ENCODE measurements at regions not wholly inside any gene's neighbourhood (a gene's known extent, or its start where the extent isn't known, plus 50 kb on each side); places are given as distances from the start of the nearest gene placed in this dataset.

- no peak for DNase-seq (ENCODE audit: low read depth in 2 of 2)
Observed at GRCh38 chr4:38311495-38312126, 351.4 kb downstream of the PTTG2 start.

DNA sequence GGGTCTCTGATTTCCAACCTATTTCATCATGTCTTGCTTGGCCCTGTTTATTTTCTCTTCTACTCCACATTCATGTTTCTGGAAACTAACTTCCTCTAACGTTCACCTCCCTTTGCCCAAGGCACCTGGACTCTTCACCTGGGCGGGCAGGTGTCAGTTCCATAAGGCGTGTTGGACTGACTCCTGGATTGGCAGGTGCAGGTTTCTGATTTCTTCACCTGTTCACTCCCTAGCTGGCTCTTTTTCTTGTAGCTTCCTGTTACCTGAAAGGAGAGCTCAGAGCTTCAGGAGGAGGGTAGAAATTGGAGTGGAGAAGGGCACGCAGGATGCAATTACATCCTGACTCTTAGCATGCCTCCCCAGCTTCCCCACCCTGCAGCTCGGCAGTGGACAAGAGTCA, 350.8 kb upstream of the KLF3 start:
- DNase-seq (ENCODE audit: low read depth in 2 of 2): no peak

DNA sequence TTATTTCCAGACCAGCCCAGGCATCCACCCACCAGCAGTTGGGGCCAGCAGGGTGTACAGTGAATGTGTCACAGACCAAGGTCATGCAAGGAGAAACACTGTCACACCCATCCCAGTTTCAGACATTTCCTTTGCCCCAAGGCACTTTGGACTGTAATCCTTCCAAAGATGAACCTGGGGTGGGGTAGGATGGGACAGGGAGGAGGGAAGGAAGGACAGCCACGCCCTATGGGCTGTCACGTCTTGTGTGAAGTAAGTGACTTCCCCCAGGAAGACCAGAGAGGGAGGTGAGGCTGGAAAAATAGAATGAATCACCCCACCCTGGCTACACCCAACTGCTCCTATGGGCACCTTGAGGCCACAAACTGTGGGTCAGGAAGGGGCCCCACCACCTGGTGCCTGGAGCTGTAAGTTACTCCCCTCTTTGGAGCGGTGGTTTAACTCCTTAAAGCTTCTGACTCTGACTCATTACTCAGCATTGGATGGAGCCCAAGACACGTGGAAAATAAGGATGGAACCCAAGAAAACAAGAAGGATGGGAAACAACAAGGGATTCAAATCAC, 349.9 kb upstream of the KLF3 start:
- DNase-seq (ENCODE audit: low read depth in 2 of 2): no peak

DNA sequence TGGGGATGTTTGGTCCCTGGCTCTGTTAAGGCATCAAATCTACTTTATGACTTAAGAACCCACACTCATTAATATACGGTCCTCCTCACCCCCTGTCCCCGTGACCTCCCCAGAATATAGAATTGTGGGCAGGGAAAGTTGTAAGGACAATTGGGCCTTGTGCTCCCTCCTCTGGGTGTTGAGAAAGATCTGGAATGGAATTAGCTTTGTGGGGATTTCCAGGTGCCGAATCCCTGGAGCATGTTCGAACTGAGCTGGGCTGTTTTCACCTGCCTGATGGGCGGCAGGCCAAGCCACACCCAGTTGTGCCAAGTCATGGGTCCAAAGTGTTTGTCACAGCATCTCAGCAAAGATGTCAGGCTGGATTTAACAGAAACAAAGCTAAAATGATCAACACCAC, 349.3 kb upstream of the KLF3 start:
- DNase-seq (ENCODE audit: low read depth in 2 of 2): no peak

DNA sequence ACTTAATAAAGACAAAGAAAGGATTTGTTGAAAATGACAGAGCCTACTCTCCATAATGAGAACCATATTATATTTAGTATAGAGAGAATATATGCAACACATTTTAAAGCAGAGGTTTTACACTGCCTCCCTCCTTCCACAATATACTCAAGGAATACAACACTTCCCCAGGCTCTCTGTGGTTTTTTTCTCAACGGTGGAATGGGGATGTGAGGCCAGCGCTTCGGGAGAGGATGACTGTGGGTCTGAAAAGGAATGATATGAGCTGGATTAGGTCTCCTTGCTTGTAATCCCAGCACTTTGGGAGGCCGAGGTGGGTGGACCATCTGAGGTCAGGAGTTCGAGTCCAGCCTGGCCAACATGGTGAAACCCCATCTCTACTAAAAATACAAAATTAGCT, 348.7 kb upstream of the KLF3 start:
- DNase-seq (ENCODE audit: low read depth in 2 of 2): no peak

GRCh38 chr4:38316045-38316444, 348.0 kb upstream of the KLF3 start:
- DNase-seq (ENCODE audit: low read depth in 2 of 2): no peak

DNA sequence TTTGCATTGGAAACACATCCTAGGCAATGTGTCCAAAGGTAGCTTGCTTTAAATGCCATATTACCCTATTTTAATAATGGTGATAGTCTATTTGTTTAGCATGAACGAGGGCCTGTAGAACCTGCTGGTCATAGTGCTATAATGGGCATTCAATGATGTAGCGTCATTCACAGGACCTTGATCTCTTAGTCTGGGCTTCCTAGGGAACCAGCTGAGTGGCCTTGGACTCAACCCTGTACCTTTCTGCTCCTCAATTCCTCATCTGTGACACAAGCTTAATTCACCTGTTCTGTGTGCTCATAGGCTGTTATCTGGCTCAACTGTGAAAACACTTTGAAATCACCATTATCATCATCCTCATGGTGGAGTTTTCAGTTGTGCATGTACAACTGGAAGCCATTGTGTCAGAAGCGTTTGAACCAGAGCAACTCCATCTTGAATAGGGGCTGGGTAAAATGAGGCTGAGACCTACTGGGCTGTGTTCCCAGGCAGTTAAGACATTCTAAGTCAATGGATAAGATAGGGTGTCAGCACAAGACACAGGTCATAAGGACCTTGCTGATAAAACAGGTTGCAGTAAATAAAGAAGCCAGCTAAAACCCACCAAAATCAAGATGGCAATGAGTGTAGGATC, 346.8 kb upstream of the KLF3 start:
- DNase-seq (ENCODE audit: low read depth in 2 of 2): no peak

- peak in 1 of 2 donors; percentile 26 for DNase-seq (ENCODE audit: low read depth in 2 of 2)
Observed at GRCh38 chr4:38318737-38319455, 345.1 kb upstream of the KLF3 start.

DNA sequence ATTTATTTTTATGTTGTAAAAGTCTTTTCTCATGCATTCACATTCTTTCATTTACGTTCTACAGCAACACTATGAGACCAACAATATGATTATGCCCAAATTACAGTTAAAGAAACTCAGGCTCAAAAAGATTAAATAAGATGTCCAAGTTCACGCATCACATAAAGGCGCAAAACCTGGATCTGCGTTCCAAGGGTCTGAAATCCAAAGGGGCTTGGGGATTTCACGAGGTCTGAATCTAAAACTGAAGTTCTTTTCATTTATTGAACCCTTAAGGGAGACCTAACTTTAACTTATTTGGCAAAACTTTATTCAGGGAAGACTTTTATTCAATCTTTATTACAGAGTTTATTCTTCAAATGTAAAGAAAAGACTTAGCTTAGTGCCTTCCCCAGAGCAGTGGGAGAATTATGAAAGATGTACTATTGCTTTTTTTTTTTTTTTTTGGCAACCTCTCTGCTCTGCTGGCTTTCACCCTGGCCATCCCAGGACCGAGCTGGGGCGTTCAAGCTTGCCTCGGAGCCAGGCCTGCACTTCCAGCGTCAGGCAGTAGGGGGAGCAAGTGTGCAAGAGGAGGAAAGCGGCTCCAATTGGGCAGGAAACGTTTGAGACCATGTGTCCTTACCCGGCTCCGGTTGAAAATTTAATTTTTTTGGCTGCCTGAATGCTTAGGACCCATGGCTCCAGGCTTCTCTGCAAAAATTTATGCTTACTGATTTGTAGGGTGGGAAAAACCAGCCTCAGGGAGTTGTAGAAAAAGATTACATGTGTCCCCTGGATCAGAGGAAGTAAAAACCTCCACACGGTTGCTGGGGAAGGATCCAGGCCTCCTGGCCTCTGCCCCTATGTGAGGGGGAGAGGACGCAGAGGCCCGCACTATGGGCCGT, 344.3 kb upstream of the KLF3 start:
- peak; percentile 87 to 89 for DNase-seq (ENCODE audit: low read depth in 2 of 2)

DNA sequence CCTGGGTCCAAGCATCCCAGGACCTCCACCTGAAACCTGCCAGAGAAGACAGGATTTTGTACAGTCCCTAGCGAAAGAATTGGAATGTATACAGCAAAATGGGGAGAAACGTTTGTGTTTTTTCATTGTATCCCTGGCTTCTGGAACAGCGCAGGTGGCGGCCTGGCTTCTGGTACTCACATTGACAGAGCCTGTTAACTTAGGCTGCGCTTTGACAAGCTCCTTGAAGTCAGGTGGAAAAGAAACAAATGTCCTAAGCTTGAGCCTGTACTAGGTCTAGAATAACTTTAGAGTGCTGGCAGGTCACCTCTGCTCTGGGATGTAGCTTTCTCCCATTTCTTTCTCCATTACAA, 343.7 kb upstream of the KLF3 start:
- no peak for DNase-seq (ENCODE audit: low read depth in 2 of 2)

DNA sequence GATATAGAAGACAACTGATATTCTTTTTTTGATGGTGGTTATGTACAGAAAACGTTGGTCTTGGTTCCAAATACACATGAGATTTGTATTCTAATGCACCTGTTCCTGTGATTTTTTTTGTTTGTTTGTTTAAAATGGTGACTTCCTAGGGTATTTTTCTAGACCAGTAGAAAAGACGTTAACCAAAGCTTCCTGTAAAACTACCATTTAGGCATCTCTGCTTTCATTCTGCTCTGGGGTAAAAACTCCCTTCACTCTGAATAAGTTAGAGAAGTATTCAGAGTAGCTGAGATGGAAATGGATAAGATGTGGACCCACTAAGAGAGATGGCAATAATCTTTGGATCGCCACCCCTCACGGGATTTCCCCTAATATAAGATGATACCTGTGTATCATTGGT, 343.2 kb upstream of the KLF3 start:
- DNase-seq (ENCODE audit: low read depth in 2 of 2): no peak

DNA sequence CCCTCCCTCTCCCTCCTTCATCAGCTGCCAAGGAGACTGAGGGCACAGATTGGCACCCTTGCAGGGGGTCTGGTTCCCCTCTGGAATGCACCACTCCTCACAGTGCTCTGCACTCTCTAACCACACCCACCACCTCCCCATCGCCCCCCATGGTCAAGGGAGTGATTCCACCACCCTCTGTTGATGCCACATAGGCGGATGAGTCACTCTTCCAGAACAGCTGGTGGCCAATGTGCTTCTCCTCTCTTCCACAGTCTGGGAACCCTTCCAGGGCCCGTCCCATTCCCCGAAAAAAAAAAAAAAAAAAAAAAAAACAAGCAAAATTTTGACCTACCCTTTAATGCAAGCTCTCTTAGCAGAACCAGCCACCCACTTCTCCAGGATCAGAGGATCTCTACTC, 341.3 kb upstream of the KLF3 start:
- no peak for DNase-seq (ENCODE audit: low read depth in 2 of 2)

DNA sequence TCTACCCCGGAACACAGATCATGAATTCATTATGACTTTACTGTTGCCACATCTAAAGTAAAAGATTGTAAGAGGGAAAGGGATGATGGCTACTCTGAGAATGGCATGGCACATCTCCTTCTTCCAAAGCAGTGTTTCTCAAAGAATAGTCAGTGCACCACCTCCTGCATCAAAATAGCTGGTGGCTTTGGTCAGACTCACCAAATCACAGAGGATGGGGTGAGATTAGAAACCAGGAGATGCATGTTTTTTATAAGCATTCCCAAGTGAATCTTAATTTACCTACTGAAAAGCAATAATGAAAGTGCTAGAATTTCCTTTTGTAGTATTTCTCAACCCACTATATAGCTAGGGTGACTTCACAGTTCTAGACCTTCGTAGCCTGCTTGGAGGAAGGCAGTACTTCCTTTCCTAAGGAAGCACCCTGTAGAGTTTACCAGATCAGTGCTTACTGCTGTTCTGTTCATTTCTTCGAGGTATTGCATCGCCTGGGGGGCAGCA, 340.8 kb upstream of the KLF3 start:
- DNase-seq (ENCODE audit: low read depth in 2 of 2): no peak

- no peak for DNase-seq (ENCODE audit: low read depth in 2 of 2)
Observed at GRCh38 chr4:38324861-38325628, 339.0 kb upstream of the KLF3 start.

DNA sequence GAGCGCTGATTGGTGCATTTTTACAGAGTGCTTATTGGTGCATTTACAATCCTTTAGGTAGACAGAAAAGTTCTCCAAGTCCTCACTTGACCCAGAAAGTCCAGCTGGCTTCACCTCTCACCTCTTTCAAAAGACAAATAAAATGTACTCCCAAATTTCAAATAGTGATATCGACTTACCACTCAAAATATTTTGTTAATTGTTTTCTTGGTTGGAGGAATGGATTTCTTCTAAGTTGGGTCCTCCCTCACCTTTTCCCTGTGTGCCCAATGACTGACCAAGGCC, 338.4 kb upstream of the KLF3 start:
- no peak for DNase-seq (ENCODE audit: low read depth in 2 of 2)

GRCh38 chr4:38326499-38326898, 337.5 kb upstream of the KLF3 start:
- DNase-seq (ENCODE audit: low read depth in 2 of 2): no peak

GRCh38 chr4:38327174-38327573, 336.8 kb upstream of the KLF3 start:
- no peak for DNase-seq (ENCODE audit: low read depth in 2 of 2)

DNA sequence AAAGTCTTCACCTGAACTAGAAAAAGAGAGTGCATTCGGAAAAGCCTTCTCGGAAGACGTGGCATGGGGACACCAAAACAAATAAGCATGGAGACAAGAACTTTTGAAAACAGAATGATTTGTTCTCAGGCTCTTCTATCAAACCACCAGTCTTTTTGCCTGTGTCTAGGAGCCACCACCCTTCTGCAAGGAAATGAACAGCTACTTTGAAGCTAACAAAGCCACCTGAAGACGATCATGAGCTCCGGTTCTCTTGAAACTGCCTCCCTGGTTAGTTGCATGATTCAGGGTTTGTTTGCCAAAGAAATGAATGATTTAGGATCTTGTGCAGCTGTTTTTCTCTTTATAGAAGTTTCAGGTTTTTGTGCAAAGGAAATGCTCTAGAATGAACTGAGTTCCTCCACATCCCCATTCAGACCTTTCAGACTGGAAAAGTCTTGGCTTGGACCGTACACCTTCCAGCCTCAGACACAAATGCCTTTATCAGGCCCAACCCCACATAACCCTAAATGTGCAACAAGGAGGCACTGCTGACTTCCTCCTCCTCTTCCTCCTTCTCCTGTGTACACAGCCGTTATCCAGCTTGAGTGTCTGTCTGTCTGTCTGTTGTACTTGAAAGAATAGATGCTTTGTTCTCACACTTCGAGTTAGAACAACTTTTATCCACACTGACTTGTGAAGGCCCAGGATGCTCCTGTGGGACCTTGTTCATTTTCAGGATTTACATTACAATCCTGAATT, 334.8 kb upstream of the KLF3 start:
- DNase-seq (ENCODE audit: low read depth in 2 of 2): no peak

- no peak for DNase-seq (ENCODE audit: low read depth in 2 of 2)
Observed at GRCh38 chr4:38330321-38330720, 333.7 kb upstream of the KLF3 start.

GRCh38 chr4:38330936-38331335, 333.1 kb upstream of the KLF3 start:
- DNase-seq (ENCODE audit: low read depth in 2 of 2): no peak

- DNase-seq (ENCODE audit: low read depth in 2 of 2): no peak
Observed at GRCh38 chr4:38332699-38333098, 331.3 kb upstream of the KLF3 start.

All from stimulated activated CD8-positive, alpha-beta memory T cell treated with anti-CD3 and anti-CD28 coated beads, Interleukin-7, amount 100 ng/mL, for 1 hour (primary cell).